ENCODE measurements at regions not wholly inside any gene's neighbourhood (a gene's known extent, or its start where the extent isn't known, plus 50 kb on each side); places are given as distances from the start of the nearest gene placed in this dataset.
"Not testable (repeated sequence)": the region's sequence is repeated elsewhere in the genome, so short reads cannot be mapped to it uniquely, and the experiment has no call there.

DNA sequence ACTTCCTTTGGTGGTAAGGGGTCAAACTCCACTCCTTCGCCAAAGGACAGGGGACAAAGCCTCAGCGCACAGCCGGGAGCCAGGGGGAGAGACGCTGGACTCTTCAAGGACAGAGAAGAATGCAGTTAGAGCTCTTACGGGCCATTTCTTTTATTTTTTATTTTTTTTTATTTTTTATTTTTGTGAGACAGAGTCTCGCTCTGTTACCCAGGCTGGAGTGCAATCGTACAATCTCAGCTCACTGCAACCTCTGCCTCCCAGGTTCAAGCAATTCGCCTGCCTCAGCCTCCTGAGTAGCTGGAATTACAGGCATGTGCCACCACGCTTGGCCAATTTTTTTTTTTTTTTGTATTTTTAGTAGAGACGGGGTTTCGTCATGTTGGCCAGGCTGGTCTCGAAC lies 93.2 kb upstream of the RPH3AL start, which contains the start of gene RFLNB:
TSS of gene RFLNB (minus strand) at position 101 of the 400 bp plus-strand sequence.
- TF ChIP-seq GATA3, GATA2 (IDR thresholded peaks at IDR 0.05; ENCODE audit: low read depth, low read length): not testable (repeated sequence)

GRCh38 chr17:444879-445454 lies 92.4 kb upstream of the RPH3AL start:
- no peak for TF ChIP-seq GATA3 (IDR thresholded peaks at IDR 0.05; ENCODE audit: low read depth, low read length)
- no peak for TF ChIP-seq GATA2 (IDR thresholded peaks at IDR 0.05; ENCODE audit: low read depth, low read length)

DNA sequence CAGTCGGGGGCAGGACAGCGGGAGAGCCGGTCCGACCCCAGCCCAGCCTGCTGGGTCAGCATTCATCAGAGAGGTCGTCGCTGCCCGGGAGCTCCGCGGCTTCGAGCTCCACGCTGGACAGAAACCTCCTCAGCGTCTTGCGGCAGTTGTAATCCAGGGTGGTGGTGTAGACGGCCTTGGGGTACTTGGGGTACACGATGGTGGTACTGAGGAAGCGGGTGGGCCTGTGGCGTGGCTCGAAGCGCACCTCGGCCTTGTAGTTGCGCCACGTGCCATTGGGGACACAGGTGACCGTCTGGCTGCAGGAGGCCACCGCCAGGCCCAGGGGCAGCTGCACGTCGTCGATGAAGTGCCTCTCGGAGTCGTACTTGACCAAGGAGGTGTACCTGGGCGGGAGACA lies 90.5 kb upstream of the RPH3AL start:
- TF ChIP-seq GATA3 (IDR thresholded peaks at IDR 0.05; ENCODE audit: low read depth, low read length), result no peak
- no peak for TF ChIP-seq GATA2 (IDR thresholded peaks at IDR 0.05; ENCODE audit: low read depth, low read length)

DNA sequence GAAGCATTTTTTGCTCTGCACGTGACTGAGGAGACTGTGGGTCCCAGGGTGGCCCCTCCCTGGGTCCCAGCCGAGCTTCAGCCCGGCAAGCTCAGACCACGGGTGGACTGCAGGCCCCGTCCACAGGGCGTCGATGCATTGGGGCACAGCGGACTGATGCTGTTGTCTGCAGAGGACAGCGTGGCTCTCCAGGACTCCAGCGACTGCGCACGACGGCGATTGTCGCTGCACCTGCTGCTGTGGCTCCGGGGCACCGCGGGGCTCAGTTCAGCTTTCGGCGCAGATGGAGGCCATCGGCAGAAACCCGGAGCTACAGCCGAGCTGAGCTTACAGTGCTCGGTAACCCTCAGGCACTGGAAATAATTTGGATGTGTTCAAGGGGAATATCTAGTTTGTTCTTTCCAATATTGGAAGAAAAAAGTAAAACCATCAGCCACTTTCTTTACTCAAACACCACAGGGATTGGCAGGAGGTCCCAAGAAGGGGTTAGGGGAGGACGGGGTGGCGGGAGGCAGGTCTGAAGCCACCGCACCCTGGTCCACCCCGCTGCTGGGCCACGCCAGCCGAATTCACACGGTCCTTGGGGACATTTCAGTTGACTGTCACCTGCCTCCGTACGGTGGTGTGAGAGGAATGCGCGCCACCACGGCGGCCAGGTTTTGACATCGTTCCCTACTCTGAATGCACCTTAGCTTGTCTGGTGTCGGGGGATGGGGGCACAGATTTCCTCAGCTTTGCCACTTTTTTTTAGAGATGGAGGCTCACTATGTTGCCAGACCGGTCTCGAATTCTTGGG lies 88.7 kb upstream of the RPH3AL start:
- no peak for TF ChIP-seq GATA2 (IDR thresholded peaks at IDR 0.05; ENCODE audit: low read depth, low read length)
- TF ChIP-seq GATA3 (IDR thresholded peaks at IDR 0.05; ENCODE audit: low read depth, low read length), result no peak

DNA sequence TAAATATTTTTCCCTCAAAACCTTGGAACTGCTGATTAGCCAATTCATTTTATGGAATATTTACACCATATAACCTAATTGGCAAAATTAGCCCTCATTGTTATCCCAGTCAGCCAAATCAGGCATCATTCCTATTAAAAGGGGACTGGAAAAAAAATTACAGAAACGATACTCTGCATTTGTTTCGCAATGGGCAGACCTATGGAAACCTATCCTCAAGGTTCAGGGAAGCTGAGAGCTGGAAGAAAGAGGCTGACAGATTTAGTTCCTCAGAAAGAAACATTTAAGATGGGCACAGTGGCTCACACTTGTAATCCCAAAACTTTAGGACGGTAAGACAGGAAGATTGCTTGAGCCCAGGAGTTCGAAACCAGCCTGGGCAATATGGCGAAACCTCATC lies 85.6 kb upstream of the RPH3AL start:
- TF ChIP-seq GATA2 (IDR thresholded peaks at IDR 0.05; ENCODE audit: low read depth, low read length) (no peak), GATA3 (IDR thresholded peaks at IDR 0.05; ENCODE audit: low read depth, low read length) (no peak)

DNA sequence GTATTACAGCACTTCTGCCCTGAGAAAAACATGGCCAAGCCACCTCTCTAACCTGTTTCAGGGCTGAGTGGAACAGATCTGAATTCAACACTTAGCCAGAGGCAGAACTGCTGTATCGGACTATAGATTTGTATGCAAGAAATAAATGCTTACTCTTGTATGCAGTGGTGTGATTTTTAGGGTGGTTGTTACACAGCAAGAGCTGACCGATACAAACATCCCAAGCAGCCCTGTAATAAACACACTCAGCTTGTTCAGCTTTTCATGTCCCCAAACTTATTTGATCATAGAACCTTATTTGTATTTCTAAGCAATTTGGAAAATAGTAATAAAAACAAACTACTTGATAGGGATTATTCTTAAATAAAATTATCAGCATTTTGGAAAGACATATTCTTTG lies 84.9 kb upstream of the RPH3AL start:
- TF ChIP-seq GATA2 (IDR thresholded peaks at IDR 0.05; ENCODE audit: low read depth, low read length) (no peak), GATA3 (IDR thresholded peaks at IDR 0.05; ENCODE audit: low read depth, low read length) (no peak)

DNA sequence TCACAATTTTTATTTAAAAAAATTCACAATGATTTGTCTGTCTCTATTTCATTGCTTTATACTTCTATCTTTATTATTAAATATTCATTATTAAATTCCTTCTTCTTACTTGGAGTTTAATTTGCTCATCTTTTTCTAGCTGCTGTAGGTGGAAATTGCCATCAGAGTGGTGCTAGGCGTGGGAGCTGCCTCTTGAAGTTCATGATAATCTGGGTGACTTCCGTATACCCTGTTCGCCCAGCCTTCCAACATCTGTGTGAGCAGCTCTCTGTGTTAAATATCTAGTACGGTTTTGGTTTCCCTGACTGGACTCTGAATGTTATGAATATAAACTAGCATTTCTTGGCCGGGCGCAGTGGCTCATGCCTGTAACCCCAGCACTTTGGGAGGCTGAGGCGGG lies 84.0 kb upstream of the RPH3AL start:
- TF ChIP-seq GATA3 (IDR thresholded peaks at IDR 0.05; ENCODE audit: low read depth, low read length) (no peak), GATA2 (IDR thresholded peaks at IDR 0.05; ENCODE audit: low read depth, low read length) (no peak)

DNA sequence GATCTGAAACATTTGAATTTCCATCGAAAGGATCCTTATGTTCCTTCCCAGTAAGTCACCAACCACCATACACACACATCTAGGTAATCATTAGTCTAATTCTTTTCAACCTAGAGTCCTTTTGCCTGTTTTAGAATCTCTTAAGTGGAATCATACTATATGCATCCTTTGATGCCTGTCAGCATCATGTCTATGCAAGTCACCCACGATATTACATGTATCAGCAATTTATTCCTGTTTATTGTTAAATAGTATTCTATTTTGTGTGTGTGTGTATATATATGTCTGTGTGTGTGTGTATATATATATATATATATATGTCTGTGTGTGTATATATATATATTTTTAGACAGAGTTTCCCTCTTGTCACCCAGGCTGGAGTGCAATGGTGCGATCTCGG lies 78.9 kb upstream of the RPH3AL start:
- no peak for TF ChIP-seq GATA3 (IDR thresholded peaks at IDR 0.05; ENCODE audit: low read depth, low read length)
- no peak for TF ChIP-seq GATA2 (IDR thresholded peaks at IDR 0.05; ENCODE audit: low read depth, low read length)

DNA sequence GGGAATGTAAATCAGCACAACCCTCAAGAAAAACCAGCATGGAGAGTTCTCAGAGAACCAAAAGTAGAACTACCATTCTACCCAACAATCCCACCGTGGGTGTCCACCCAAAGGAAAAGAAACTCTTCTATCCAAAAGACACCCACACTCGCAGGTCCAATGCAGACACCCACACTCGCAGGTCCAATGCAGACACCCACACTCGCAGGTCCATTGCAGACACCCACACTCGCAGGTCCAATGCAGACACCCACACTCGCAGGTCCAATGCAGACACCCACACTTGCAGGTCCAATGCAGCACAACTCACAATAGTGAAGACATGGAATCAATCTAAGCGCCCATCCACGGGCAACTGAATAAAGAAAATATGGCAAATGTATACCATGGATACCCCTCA lies 77.0 kb upstream of the RPH3AL start:
- TF ChIP-seq GATA2 (IDR thresholded peaks at IDR 0.05; ENCODE audit: low read depth, low read length) (no peak), GATA3 (IDR thresholded peaks at IDR 0.05; ENCODE audit: low read depth, low read length) (no peak)

DNA sequence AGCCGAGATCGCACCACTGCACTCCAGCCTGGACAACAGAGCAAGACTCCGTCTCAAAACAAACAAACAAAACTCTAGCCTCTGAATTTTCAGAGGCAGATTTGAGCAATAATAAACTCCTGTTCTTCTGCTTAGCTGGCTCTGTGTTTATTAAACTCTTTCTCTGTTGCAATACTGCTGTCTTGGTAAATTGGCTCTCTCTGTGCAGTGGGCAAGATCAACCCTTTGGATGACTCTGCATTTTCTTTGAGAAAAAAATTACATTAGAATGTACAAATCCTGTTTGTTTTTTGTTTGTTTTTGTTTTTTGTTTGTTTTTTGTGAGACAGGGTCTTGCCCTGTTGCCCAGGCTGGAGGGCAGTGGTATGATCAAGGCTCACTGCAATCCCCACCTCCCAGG lies 75.8 kb upstream of the RPH3AL start:
- TF ChIP-seq GATA3 (IDR thresholded peaks at IDR 0.05; ENCODE audit: low read depth, low read length) (no peak), GATA2 (IDR thresholded peaks at IDR 0.05; ENCODE audit: low read depth, low read length) (no peak)

DNA sequence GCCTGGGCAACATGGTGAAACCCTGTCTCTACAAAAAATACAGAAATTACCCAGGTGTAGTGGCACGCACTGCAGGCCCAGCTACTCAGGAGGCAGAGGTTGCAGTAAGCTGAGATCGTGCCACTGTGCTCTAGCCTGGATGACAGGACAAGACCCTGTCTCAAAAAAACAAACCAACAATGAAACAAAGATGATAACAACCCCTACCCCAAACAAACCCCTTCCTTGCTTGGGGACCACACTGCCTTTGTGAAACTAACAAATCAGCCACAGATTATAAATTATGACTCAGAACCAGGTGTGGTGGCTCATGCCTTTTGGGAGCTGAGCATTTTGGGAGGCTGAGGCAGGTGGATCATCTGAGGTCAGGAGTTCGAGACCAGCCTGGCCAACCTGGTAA lies 75.3 kb upstream of the RPH3AL start:
- TF ChIP-seq GATA3 (IDR thresholded peaks at IDR 0.05; ENCODE audit: low read depth, low read length) (no peak), GATA2 (IDR thresholded peaks at IDR 0.05; ENCODE audit: low read depth, low read length) (no peak)

DNA sequence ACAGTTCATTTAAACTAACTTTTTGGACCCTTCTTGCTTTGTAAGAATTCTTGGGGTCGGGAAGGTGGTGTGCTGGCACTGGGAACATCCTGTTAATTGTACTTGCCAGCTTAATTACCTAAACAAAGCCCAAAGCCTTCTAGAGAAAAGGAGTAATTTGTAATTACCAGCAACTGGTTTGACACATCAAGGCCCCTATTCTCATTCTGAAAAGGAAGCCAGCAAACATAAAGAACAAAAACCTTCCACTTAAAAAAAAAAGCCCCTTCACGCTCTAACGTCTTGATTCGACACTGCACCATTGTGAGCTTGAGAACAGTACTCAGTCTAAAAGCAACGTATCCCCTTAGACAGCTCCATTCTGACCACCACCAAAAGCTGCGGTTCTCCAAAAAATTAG lies 74.7 kb upstream of the RPH3AL start:
- TF ChIP-seq GATA3 (IDR thresholded peaks at IDR 0.05; ENCODE audit: low read depth, low read length), result no peak
- TF ChIP-seq GATA2 (IDR thresholded peaks at IDR 0.05; ENCODE audit: low read depth, low read length), result no peak

DNA sequence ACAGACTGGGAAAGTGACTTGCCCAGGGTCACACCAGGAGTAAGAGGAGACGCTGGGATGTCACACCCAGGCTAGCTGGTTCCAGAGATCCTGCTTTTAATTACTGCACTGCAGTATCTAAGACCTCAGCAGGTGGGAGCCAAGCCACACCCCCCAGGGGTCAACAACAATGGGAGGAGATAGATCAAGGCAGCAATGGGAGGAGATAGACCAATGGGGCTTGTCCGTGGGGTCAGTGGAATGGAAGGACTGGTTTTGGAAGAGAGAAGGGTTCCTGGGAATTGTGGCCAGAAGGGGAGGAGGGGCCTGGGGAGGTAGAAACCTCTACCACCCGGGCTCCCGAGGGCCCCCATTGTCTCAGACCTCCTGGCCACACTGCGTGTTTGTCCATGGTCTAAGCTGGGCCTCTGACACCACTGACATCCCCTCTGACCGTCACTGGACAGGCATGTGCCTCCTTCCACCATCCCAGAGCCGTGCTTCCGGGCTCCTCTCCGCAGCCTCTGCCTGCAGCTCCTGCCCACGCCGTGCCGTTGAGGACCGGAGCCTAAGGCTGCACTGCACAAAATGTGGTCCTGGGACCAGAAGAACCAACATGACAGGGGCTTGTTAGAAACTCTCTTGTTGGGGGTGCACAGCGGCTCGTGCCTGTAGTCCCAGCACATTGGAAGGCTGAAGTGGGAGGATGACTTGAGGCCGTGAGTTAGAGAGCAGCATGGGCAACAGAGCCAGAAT lies 69.8 kb upstream of the RPH3AL start:
- TF ChIP-seq GATA2 (IDR thresholded peaks at IDR 0.05; ENCODE audit: low read depth, low read length) (no peak), GATA3 (IDR thresholded peaks at IDR 0.05; ENCODE audit: low read depth, low read length) (no peak)

DNA sequence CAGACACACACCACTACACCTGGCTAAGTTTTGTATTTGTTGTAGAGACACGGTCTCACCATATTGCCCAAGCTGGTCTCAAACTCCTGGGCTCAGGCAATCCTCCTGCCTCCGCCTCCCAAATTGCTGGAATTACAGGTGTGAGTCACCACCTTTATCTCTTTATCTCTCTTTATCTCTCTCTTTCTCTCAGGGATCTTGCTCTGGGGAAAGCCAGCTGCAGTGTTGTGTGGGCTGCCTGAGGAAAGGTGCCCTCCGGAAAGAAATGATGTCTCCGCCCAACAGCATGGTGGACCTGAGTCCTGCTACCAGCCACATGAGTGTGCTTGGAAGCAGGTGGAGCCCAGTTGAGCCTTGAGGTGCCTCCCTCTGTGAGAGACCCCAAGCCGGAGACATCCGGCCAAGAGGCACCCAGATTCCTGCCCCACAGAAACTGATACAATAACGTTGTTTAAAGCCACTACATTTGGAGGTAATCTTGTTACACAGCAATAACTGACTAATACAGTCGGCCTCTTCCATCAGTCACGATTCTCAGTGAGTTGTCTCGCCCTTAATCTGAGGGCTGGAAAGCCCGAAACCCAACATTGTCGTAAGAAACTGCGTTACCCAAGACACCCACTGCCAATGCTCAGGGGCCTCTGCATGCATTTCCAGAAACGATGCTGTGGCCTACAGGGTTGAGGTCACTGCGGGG lies 68.0 kb upstream of the RPH3AL start:
- TF ChIP-seq GATA3 (IDR thresholded peaks at IDR 0.05; ENCODE audit: low read depth, low read length) (no peak), GATA2 (IDR thresholded peaks at IDR 0.05; ENCODE audit: low read depth, low read length) (no peak)

Data from SH-SY5Y (cell line).